NCI-H146 treated with DMSO at 0.1 percent for 48 hours (cell line): ENCODE measurements at regions not wholly inside any gene's neighbourhood (a gene's known extent, or its start where the extent isn't known, plus 50 kb on each side); places are given as distances from the start of the nearest gene placed in this dataset.
"Not testable (repeated sequence)": the region's sequence is repeated elsewhere in the genome, so short reads cannot be mapped to it uniquely, and the experiment has no call there.

Experiments used
- DNase-seq: peaks from one replicate; lab custom pipeline; 2025; ENCODE audit not compliant: unreplicated experiment; lab: John Stamatoyannopoulos, UW

DNA sequence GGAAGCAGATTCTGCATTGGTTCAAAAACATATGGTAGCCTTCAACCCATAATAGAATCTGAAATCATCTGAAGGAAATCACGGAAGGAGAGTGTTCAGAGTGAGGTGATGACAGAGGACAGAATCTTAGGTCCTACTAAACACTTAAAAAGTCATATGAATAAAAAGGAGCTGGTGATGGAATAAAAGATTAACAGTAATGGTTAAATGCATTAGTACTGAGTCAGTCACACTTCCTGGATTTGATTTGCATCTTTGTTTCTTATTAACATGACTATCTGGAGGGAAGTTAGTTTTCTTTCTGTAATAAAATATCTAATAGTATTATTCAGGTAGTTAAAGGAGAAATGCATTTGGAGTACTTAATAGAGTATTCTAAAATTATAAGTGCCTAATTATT, 296.3 kb upstream of the ATXN7L3B start:
- no peak for DNase-seq

DNA sequence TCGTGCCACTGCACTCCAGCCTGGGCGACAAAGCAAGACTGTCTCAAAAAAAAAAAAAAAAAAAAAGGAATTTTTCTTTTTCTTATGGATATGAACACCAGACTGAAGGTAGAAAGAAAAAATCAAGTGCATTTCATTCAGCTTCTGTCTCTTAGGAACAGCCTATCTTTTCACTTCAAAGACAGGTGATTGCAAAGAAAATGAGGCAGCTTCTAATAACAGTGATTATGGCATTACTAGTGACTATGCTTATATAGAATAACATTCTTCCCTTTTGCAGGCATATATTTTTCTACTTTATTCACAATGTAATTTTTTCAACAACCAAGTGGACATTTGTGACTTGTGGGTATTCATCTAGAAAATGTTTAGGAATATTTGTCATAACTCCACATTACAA, 295.5 kb upstream of the ATXN7L3B start:
- DNase-seq: no peak

DNA sequence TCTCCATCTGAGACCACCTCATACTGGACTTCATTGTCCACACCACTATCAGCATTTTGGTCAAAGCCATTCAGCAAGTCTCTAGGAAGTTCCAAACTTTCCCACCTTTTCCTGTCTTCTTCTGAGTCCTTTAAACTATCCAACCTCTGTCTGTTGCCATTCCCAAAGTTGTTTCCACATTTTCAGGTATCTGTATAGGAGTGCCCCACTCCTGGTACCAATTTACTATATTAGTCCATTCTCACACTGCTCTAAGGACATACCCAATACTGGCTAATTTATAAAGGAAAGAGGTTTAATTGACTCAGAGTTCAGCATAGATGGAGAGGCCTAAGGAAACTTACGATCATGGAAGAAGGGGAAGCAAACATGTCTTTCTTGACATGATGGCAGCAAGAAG, 292.2 kb upstream of the ATXN7L3B start:
- DNase-seq: no peak

DNA sequence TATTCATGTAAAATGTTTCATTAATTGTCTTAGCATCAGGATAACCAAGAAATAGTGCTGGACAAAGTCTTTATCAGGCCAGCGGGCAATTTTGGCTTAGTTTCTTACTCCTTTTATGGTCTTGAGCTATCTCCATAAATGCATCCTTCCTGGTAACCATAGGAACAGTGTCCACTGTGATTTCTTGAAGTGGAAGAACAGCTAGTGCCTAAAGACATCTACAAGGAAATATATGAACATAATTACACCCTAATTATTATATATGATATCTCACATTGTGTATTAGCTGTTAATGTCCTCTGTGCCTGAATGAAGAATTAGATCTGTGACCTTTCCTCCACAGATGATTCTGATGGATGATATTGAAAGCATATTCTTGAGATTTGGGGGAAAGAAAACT, 286.7 kb upstream of the ATXN7L3B start:
- DNase-seq: no peak

DNA sequence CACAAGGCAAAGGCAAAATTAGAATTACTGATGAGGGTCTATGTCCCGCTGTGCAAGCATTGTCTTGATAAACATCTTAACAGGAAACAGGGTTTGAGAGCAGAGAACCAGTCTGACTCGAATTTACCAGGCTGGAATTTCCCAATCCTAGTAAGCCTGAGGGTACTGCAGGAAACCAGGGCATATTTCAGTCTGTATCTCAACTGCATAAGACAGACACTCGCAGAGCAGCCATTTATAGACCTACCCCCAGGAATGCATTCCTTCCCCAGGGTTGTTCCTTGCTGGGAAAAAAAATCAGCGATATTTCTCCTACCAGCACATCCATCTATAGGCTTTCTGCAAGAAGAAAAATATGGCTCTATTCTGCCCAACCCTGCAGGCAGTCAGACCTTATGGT, 283.8 kb upstream of the ATXN7L3B start:
- not testable (repeated sequence) for DNase-seq

DNA sequence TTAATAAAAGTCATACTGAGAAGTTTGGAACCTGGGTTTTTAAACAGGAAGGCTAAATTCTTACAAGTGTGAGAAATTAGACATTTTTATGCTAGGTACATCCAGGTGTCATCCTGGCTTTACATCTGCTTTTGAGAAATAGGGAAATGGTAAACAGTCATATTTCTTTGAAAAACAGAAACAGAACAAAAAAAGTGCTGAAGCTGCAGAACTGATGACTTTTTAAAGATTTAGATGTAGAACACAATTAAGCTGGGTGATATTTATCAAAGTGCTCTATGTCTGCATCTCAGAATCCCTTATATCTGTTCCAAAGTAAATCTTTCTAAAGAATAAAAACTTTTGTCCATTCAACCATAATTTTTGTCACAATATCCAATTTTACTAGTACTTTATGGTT, 282.9 kb upstream of the ATXN7L3B start:
- DNase-seq: no peak

DNA sequence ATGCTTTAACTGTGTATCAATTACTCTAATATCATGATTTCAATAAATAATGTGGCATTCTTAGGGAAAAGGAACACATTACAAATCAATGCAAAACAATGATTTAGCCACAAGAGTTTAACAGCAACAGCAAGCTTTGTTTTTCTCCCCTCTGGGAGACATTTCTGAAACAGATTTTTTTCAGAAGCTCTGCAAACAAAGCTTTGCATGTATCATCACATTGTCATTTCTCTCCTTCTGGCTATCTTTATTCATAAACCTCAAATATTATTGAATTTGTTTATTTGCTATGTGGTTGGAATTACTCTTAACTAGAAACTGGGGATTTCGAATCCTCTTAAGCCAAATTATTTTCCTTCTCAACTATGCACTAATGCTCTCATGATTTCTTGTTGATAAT, 278.4 kb upstream of the ATXN7L3B start:
- no peak for DNase-seq

DNA sequence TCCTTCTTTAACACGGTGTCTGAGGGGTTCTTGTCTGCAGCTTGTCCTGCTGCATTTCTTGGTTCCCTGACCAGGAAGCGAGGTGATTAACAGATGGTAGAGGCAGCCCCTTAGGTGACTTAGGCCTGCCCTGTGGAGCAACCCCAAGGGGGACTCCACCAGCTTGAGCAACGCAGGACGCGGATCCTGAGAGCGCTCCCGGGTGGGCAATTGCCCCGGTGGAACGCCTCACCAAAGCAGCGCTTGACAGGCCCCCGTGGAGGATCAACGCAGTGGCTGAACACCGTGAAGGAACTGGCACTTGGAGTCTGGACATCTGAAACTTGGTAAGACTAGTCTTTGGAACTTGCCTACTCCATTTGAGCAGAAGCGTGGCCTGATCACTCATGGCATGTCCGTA, 272.9 kb upstream of the ATXN7L3B start:
- no peak for DNase-seq

DNA sequence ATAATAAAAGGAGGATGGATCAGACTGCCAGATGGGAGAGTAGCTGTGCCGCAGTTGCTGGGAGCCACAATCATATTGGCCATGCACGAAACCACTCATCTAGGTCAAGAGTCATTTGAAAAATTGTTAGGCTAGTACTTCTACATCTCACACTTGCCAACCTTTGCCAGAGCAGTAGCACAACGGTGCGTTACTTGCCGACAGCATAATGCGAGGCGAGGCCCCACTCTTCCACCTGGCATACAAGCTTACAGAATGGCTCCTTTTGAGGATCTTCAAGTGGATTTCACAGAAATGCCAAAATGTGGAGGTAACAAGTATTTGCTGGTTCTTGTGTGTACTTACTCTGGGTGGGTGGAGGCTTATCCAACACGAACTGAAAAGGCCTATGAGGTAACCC, 268.3 kb upstream of the ATXN7L3B start:
- DNase-seq: not testable (repeated sequence)

DNA sequence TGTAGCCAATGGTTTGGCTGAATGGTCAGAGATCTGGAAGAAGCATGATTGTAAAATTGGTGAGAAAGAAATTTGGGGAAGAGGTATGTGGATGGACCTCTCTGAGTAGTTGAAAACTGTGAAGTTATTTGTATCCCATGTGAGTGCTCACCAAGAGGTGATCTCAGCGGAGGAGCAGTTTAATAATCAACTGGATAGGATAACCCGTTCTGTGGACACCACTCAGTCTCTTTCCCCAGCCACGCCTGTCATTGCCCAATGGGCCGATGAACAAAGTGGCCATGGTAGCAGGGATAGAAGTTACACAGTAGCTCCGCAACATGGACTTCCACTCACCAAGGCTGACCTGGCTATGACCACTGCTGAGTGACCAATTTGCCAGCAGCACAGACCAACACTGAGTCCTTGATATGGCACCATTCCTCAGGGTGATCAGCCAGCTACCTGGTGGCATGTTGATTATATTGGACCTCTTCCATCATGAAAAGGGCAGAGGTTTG, 257.4 kb upstream of the ATXN7L3B start:
- no peak for DNase-seq

DNA sequence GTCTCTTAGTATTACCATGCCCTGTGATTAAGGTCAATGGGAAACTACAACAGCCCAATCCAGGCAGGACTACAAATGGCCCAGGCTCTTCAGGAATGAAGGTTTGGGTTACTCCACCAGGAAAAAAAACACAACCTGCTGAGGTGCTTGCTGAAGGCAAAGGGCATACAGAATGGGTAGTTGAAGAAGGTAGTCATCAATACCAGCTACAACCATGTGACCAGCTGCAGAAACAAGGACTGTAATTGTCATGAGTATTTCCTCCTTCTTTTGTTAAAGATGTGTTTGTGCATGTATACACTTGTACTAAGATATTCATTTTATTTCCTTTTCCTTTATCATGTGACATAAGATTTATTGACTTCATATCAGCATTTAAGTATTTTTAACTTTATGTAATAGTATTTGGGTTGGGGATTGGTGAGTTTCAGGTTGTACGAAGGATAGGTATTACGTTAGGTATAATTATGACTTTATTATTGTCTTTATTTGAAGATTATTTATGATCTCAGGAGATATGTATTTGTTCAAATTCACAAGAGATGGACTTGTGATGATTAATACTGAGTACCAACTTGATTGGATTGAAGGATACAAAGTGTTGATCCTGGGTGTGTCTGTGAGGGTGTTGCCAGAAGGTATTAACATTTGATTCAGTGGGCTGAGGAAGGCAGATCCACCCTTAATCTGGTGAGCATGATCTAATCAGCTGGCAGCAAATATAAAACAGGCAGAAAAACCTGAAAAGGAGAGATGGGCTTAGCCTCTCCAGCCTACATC, 256.0 kb upstream of the ATXN7L3B start:
- not testable (repeated sequence) for DNase-seq

DNA sequence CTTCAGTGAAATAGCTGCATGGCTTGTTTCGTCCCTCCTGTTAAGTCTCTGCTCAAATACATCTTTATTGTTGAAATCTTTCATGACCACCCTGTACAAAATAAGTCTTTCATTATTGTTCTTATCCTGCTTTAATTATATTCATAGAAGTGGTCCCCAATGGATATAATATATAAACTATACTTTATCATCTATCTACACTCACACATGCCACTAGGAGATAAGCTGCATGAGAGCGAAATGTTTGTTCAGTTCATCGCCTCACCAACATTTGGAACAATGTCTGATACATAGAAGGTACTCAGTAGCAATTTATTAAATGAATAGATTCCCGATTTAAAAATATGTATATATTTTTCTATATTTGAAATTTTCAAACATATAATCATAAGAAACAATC, 254.0 kb upstream of the ATXN7L3B start:
- no peak for DNase-seq

DNA sequence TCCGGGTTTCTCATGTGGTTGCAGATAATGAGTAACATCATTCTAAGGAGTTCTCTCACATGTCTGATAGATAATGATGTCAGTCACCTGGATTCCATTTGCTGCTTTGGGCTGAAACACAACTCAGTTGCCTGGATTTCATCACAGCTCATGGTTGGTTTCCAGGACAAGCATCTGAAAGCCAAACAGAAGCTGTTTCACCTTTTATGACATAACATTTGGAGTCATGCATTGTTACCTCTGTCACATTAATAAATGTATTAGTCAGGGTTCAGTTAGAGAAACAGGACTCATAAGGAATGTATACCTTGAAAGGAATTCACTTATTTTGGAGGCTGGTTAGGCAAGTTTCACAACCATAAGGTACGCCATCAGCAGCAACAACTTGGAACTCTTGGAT, 251.9 kb upstream of the ATXN7L3B start:
- DNase-seq: no peak

DNA sequence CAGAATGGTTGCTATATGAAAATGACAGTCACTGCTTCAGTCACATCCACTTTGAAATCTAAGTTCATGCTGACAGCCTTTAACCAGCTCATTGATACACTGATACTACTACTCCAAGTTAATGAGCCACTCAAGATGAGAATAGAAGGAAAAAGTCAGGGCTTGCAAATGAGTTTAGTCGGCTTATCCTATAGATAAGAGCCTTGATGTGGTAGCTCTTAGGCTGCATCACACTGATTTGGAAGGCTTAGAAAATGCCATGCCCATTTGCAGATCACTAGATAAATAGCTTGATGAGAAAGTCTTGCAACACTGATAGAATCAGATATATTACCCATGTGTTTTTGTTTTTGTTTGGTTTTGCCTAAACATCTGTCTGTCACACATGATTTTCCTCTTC, 251.4 kb upstream of the ATXN7L3B start:
- no peak for DNase-seq

DNA sequence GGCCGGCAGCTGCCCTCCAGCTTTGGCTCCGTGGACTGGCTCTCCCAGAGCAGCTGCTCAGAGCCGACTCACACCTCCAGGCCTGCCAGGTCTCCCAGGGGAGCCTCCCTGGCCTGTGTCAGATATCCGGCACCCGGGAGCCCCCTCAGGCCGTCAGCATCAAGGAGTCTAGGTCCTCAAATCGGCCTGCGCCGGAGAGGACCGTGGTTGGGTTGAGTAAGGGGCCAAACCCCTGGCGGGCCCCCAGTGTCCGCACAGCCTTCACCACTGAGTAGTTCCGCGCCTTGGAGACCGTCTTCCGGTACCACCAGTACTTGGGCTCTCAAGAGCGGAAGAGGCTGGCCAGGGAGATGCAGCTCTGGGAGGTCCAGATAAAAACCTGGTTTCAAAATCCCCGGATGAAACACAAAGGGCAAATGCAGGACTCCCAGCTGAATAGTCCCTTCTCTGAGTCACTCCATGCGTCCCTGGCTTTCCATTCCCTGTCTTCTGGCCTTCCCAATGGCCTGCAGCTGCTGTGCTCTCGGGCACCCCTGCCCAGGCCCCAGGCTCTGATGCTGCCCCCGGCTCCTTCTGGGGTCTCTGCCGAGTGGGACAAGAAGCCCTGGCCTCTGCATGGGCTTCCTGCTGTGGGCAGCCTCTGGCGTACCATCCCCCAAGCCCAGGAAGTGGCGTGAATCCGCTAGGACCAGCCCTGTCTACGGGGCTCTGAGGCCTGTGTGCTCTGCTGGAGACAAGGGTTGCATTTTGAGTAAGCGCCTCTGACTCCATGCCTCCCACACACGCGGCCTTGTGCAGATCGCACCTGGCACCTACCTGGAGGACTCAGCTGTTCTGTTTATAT, 245.1 kb upstream of the ATXN7L3B start:
- DNase-seq: no peak

DNA sequence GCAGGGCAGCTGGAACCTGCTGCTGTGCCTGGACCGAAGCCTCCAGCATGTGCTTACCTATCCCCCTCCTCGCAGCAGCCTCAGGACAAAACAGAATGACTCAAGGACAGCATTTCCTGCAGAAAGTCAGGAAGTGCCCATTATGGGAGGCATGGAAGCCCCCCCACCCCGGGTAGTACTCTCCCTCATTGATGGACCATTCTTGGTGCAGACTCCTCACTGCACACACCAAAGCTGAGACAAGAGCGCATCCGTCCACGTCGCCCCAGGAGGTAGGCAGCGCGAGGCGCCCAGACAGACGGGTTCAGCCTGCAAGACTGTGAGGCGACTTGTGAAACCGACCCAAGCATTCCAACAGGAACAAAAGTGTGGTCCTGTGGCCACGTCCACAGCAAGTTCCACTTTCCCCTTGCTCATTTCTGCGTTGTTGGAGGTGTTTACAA, 243.9 kb upstream of the ATXN7L3B start:
- DNase-seq: no peak

DNA sequence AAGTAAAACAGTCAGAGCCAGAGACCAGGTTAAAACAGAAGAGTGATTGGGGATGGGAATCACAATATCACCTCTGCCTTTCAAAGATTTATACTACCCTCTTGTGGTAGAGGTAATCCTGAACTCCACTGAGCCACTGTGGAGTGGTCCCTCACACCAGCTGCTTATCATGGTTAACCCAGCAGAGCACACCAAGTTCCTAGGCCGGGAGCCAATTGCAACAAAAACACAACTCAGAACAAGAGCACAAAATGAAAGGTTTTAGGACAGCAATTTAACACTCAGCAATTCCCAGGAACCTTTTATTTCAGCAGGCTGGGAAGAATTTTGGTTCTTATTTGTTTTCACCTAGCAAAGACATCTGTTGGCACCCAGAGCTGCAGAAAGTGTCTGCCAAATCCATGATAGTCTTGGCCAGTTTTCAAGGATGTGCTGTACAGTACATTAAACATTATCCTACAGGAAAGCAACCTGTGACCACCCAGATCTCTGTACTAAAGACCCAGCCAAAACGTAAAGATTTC, 220.5 kb upstream of the ATXN7L3B start:
- DNase-seq: peak; percentile 10

DNA sequence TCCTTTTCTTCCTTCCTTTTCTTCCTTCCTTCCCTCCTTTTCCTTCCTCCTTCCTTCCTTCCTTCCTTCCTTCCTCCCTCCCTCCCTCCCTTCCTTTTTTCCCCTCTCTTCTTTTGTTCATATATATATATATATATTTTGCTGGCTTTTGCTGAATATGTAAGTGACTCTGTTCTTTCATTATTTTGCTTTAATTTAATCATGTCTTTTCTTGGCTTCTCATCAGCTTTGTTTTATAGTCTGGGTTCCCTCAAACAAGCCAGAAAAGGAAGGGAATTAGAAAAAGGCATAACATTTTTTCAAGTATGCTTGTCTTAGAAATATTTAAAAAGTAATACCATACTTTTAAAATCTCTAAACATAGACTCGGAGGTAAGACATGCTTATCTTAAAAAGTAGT, 219.9 kb upstream of the ATXN7L3B start:
- DNase-seq: no peak

DNA sequence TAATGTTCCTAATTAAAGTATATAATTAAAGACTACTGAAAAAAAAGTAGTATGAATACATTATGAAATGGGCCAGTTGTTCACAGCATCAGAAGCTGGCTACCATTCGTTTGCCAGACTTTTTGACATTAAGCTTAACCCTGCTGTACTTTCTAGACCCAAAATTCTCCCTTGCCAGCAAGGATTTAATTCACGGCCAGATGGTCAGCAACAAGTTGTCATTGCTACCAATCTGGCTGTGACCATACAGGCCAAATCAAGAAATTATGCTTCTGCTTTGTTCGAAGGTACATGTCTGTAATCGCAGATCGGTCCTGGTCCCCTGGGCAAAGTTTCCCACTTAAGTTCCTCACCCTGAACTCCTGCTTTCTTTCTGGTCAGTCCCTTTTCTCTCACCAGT, 217.7 kb upstream of the ATXN7L3B start:
- no peak for DNase-seq

DNA sequence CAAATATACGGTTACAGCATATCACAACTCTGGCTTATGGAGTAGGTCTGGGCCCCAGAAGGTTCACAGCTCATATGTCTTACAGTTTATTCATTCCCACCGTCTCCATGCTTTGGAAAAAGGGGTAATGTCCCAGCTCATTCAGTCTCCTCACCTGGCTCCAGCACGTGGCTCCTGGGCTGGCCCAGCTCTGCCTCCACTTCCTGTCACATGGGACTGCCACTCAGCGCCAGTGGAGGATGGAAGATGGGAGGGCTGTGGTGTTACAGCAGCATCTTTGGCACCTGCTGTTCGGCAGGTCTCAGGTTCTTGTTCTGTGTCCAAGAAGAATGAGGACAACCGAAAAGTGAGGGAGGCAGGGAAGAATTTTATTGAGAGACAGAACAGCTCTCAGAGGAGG, 216.3 kb upstream of the ATXN7L3B start:
- no peak for DNase-seq

DNA sequence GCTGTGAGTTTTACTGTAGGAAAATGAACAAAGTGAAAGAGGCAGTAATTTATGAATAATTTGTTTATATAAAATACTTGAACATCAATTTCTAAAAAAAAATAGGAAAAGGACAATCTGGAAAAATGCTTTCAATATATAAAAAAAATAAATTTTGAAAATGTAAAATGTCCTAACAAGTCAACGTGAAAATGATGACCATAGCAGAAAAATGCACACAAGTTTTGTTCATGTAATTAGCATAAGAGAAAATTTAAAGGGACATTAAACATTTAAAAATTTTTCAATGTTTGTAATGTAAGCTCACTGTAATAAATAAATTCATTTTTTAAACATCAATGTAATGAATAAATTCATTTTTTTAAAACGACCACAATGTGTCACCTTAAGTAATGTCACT, 214.8 kb upstream of the ATXN7L3B start:
- DNase-seq: no peak

DNA sequence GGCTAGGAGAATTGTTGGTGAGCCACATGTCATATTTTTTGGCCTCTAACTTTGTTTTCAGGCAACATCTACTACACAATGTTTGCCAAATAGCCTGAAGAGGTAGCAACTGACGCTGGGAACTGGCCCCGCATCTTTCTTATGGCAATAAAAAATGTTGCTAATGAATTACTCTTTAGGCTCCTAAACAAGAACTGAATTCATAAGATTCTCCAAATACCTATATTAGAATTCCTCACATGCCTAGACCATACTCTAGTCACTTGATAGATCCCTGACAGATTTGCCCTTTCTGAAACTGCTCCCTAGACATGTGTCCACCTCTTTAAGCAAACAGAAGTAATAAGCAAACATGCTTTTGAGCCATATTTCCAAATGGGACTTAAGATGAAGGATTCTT, 209.0 kb upstream of the ATXN7L3B start:
- DNase-seq: no peak
